ENCODE measurements at regions not wholly inside any gene's neighbourhood (a gene's known extent, or its start where the extent isn't known, plus 50 kb on each side); places are given as distances from the start of the nearest gene placed in this dataset.

- Mint-ChIP-seq H3K27me3 (peaks cover 2% of the 10 kb centered on the region), H3K4me3 (no peak overlapping the region), H3K36me3 (ENCODE audit: low read depth) (no peaks in the 10 kb centered on the region), H3K27ac (no peak overlapping the region), H3K9me3 (no peaks in the 10 kb centered on the region), H3K4me1 (no peaks in the 10 kb centered on the region)
- ATAC-seq (ENCODE audit: low read depth) (no peak), DNase-seq (no peak)
- intact Hi-C loops (cut with micrococcal nuclease) = no loop called here
- POLR2A ChIA-PET = no interaction called here
- CTCF ChIA-PET = no interaction called here
- no peak for TF ChIP-seq CTCF (IDR thresholded peaks at IDR 0.05)
Observed at GRCh38 chr2:133818661-133819060, 250.4 kb upstream of the NCKAP5 start.

- DNase-seq = no peak
- no peak for TF ChIP-seq CTCF (IDR thresholded peaks at IDR 0.05)
- H3K9me3 Mint-ChIP-seq = no peaks in the 10 kb centered on the region
- ATAC-seq (ENCODE audit: low read depth) = no peak
- H3K27ac Mint-ChIP-seq = no peak overlapping the region
- H3K4me1 Mint-ChIP-seq = no peaks in the 10 kb centered on the region
- ChIA-PET POLR2A (no interaction called here), CTCF (no interaction called here)
- peaks cover 2% of the 10 kb centered on the region for H3K27me3 Mint-ChIP-seq
- intact Hi-C loops (cut with micrococcal nuclease) = no loop called here
- no peak overlapping the region for H3K4me3 Mint-ChIP-seq
- H3K36me3 Mint-ChIP-seq (ENCODE audit: low read depth) = no peaks in the 10 kb centered on the region
Observed at GRCh38 chr2:133819906-133820305, 251.6 kb upstream of the NCKAP5 start.

DNA sequence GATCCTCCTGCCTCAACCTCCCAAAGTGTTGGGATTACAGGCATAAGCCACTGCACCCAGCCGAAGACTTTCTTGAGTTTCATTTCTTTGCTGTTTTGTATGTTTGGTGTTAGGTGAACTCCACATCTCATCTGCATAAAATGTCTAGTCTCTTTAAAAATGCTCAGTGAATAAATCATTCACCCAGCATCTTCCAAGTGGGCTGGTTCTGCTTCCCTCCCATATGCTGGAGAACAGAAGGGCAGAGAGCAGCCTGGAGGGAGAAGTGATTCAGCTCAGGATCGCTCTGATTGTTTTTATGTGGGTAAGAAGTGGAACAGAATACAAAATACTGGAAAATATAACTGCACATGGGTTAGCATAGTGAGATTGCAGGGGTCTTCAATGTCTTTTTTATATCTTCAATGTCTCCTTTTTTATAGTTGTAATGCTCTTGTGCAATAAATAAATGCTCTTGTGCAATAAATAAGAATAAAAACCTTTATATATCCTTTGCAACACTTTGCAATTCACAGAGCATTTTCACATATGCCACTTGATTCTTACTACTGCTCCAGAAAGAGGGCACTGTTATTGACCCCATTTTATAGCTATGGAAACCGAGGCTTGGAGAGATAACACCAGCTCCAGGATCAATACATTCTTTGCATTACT lies 253.0 kb upstream of the NCKAP5 start:
- ChIA-PET POLR2A (no interaction called here), CTCF (no interaction called here)
- H3K4me3 Mint-ChIP-seq = no peak overlapping the region
- H3K9me3 Mint-ChIP-seq = peaks cover 2% of the 10 kb centered on the region
- H3K36me3 Mint-ChIP-seq (ENCODE audit: low read depth) = no peaks in the 10 kb centered on the region
- no peak for DNase-seq
- H3K4me1 Mint-ChIP-seq = no peaks in the 10 kb centered on the region
- no peak for ATAC-seq (ENCODE audit: low read depth)
- H3K27ac Mint-ChIP-seq = no peak overlapping the region
- H3K27me3 Mint-ChIP-seq = peaks cover 2% of the 10 kb centered on the region
- intact Hi-C loops (cut with micrococcal nuclease) = no loop called here
- TF ChIP-seq CTCF (IDR thresholded peaks at IDR 0.05) = no peak

DNA sequence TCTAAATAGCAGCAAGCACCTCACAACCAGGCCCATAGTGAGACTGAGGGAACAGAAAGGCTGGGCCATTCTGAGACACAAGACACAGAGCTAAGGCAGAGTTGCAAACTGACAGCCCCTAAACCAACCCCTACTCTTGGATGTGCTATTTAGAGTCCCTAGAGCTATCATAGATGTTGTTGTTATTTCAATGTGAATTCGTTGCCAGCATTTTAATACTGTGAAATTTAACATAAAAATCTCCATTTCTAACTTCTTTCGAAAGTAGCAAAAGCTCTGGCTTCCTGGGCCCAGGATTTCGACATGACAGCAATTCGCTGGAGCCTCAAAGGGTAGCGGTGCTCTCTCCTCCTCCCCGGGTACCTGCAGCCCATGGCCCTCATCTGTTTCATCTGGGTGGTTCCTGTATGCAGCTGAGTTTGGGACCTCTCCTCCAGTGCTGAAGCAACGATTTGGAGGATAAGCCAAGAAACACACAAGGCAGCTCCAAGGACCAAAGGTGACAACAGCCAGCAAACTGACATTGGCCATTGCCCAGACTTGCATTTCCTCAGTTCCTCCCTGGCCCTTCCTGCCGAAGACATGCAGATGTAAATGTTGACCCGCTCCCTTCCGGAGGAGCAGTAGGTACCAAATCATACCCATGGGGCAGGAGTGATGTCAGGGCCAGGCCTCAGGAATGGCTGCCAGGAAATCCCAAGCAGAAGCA lies 254.4 kb upstream of the NCKAP5 start:
- no peak for TF ChIP-seq CTCF (IDR thresholded peaks at IDR 0.05)
- ATAC-seq (ENCODE audit: low read depth) = no peak
- intact Hi-C loops (cut with micrococcal nuclease) = no loop called here
- H3K27ac Mint-ChIP-seq = no peak overlapping the region
- no peaks in the 10 kb centered on the region for H3K36me3 Mint-ChIP-seq (ENCODE audit: low read depth)
- no peaks in the 10 kb centered on the region for H3K4me1 Mint-ChIP-seq
- H3K4me3 Mint-ChIP-seq = no peak overlapping the region
- peaks cover 6% of the 10 kb centered on the region for H3K27me3 Mint-ChIP-seq
- ChIA-PET CTCF (no interaction called here), POLR2A (no interaction called here)
- DNase-seq = no peak
- H3K9me3 Mint-ChIP-seq = peaks cover 2% of the 10 kb centered on the region

GRCh38 chr2:133823226-133823550 lies 254.9 kb upstream of the NCKAP5 start:
- no peak for TF ChIP-seq CTCF (IDR thresholded peaks at IDR 0.05)
- H3K27me3 Mint-ChIP-seq = peaks cover 10% of the 10 kb centered on the region
- intact Hi-C loops (cut with micrococcal nuclease) = no loop called here
- DNase-seq (no peak), ATAC-seq (ENCODE audit: low read depth) (no peak)
- ChIA-PET CTCF (no interaction called here), POLR2A (no interaction called here)
- no peaks in the 10 kb centered on the region for H3K4me1 Mint-ChIP-seq
- no peaks in the 10 kb centered on the region for H3K36me3 Mint-ChIP-seq (ENCODE audit: low read depth)
- H3K4me3 Mint-ChIP-seq = no peak overlapping the region
- H3K9me3 Mint-ChIP-seq = peaks cover 2% of the 10 kb centered on the region
- H3K27ac Mint-ChIP-seq = no peak overlapping the region

Measured in activated B cell treated with CpG ODN at 0.5 μM for 24 hours (primary cell).